Activated CD4-positive, alpha-beta T cell treated with anti-CD3 and anti-CD28 coated beads, Interleukin-2, amount 50 U/mL, for 1 hour (primary cell): ENCODE measurements at regions not wholly inside any gene's neighbourhood (a gene's known extent, or its start where the extent isn't known, plus 50 kb on each side); places are given as distances from the start of the nearest gene placed in this dataset.

Experiments
- DNase-seq: peaks from one replicate; pipeline ENCODE4 v3.0.0-alpha.2; 2020

- DNase-seq: no peak
These were observed 61.2 kb downstream of the KLF6 start for GRCh38 chr10:3723766-3724165.

- DNase-seq: no peak
These were observed 64.6 kb downstream of the KLF6 start for GRCh38 chr10:3720228-3721019.

GRCh38 chr10:3719024-3719843 is 65.8 kb downstream of the KLF6 start:
- DNase-seq: no peak

DNA sequence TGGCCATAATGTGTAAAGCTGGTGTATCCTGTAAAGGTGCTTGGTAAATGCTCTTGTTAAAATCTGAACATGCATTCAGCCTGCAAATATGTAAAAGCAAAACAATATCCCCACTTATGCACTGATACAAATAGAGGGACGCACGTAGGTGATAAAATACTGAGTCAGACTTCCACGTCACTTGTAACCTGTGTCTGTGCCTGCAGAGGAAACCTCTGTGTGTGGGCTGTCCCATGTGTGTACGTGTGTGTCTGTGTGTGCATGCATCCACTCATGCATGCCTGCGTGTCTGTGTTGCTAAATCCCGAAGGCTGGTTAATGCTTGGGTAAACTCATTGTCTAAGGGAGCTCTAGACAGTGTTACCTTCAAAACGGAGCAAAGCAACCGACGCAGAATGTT is 68.9 kb downstream of the KLF6 start:
- no peak for DNase-seq

- DNase-seq: no peak
These were observed 70.0 kb downstream of the KLF6 start for GRCh38 chr10:3714967-3715366.

DNA sequence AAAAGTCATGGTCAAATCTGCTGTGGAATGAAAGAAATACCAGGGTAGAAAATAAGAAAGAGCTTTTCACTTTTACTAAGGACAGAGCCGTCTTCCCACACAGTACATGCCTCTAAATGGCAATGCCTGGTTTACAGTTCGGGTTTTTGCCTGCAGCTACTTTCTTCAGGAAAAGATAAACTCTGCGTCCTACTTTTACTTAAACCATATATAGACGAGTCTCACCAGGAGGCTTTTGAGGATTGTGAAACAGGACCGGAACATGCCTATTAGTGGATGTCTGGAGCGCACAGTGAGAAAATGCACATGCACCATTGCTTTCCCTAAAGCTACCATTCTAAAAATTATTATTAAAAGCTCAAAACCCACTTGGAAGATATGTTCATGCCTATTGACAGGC is 70.5 kb downstream of the KLF6 start:
- DNase-seq: no peak

DNA sequence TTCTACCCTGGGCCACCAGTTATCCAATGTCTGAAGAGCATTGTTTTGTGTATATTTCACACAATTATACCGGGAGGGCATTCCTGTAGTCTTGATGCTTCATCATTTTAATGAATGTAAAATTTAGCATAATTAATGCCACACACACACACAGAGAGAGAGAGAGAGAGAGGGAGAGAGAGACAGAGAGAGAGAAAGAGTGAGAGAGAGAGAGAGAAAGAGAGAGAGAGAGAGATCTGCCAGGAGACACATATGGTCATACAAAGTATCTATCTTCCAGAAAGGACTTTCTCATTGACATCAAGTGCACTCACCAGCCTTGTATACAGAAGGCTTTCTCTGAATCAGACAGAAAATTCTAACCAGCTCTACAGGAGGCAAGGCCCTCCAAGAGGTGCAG is 72.3 kb downstream of the KLF6 start:
- no peak for DNase-seq

- DNase-seq: no peak
These were observed 73.1 kb downstream of the KLF6 start for GRCh38 chr10:3711918-3712317.

DNA sequence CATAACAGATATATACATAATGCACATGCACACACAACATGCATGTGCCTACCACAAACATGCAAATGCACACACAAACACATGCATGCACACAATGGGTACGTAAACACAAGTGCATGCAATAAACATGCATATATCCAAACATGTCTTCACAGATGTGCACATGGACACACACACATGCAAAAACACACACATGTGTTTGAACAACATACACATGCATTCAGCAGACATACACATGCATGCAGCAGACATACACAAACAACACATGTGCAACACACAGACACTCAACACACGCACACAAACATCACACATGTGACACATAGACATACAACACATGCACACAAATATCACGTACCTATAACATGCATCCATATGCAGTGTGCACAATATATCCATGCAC is 74.2 kb downstream of the KLF6 start:
- DNase-seq: no peak

GRCh38 chr10:3709456-3710060 is 75.5 kb downstream of the KLF6 start:
- DNase-seq: no peak

DNA sequence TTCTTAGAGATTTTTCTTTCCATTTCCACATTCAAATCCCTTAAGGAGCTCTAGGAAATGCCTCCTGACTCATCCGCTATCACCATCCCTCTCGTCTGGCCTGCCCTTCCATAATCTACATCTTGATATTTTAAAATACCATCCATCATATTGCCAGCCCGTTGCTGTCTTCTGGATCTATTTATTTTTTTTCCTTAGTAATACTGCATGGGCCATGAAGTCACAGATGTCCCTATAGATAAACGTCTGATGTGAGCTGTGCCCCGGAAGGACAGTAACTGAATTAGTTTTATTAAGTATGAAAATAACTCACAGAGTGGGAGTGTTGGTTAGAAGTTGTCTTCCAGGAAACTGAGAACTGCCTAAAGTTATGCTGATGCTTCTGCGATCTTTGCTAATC is 76.2 kb downstream of the KLF6 start:
- DNase-seq: no peak

DNA sequence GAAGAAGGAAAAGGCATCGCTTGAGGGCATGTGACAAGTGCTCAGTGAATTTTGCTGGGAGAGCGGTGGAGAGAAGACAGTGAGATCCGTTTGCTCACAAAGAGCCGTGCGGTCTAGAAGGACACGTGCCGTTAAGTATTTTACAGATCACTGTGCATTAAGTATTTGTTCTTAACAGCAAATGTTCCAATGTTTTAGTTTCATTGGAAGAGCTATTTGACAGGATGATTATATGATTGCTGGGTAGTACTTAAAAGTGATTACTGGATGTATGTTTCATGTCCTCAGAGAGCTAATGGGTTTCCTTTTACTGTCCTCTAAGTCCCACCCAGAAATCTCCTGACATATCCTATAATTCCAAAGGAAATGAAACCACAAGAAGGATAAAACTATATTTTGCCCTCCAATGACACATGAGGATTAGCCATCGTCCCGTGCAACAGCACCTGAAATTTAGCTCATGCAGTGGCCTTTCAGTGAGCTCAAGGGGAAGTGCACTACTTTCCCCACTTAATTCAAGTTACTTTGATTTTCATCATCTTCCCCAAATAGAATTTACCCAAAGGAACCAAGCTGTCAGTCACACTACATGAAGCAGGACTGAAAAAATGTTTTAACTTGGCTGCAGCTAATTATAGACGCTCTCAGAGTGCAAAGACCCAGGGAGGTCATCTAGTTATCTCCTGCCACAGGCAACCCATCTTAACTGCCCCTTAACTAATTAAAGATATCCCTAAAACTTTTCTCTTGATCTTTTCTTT is 80.3 kb downstream of the KLF6 start:
- no peak for DNase-seq

DNA sequence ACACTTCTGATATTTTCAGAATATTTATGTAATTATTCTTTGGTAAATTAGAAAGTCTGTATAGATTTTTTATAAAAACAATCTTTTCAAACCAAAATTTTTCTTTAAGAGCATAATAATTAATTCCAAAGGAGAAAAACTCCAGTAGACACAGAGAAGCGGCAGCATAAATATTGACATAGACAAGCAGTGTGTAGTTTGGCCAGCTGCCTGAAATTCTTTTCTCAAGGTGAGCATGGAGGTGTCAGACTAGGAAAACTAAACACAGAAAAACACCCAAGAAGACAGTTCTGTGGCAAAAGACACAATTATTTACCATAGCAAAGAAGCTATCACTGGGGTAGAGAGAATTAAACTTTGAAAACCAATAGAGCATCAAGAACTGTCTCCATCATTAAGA is 82.4 kb downstream of the KLF6 start:
- DNase-seq: no peak

DNA sequence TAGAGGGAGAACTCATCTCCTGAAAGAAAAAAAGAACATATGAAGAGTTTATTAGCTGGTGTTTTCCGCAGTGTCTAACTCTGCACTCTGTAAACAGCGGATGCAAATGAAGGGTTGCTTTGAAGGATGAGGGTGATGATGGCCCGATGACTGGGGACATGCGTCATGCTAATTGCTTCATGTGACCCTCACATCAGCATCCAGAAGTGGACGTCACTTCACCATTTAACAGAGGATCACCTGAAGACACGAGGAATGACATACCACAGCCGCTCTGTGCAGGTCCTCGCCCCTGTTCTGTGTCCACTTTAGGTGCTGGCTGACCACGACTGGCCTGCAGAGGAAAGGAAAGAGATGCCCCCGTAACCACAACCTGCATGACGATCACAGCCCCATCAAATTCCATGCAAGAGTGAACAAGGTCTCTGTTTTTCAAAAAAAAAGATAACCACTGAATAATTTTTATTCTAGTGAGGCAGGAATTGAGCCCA is 82.9 kb downstream of the KLF6 start:
- DNase-seq: no peak

- no peak for DNase-seq
These were observed 83.5 kb downstream of the KLF6 start for GRCh38 chr10:3701491-3701890.

- no peak for DNase-seq
These were observed 84.4 kb downstream of the KLF6 start for GRCh38 chr10:3700531-3701076.

DNA sequence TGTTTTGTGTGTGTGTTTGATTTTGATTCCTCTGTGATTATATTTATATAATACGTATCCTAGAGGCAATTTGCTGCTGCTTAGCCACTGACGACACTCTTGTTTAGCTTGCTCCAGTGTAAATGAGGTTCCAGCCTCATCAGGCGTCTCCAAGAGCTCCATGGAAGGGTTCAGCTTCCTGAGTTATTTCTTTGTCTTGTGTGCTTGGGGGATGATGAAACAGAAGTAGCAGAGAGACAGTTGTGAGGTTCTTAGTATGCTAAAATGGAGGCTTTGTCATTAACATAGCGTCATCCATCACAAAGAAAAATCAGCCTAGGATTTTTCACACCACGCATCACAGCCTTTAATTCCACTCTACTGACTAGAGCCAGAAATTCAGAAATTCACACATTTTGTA is 85.1 kb downstream of the KLF6 start:
- no peak for DNase-seq

DNA sequence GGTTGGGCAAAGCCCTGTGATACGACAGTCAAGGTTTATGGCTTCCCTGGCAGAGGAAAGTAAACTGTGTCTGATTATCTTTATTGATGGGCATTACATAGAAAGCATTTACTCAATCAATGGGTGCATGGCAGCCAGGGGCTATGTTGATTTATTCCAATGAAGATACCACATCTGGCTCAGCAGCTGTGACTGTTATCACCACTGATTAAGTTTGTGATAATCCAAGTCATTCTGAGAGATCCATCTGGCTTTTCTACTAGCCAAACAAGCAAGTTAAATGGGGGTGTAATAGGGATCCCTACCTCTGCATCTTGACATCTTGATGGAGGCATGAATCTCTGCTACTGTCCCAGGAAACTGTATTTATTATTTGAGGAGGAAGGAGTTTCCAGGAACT is 86.7 kb downstream of the KLF6 start:
- no peak for DNase-seq

GRCh38 chr10:3693698-3694080 is 91.3 kb downstream of the KLF6 start:
- DNase-seq: no peak

- no peak for DNase-seq
These were observed 91.8 kb downstream of the KLF6 start for GRCh38 chr10:3693022-3693697.

DNA sequence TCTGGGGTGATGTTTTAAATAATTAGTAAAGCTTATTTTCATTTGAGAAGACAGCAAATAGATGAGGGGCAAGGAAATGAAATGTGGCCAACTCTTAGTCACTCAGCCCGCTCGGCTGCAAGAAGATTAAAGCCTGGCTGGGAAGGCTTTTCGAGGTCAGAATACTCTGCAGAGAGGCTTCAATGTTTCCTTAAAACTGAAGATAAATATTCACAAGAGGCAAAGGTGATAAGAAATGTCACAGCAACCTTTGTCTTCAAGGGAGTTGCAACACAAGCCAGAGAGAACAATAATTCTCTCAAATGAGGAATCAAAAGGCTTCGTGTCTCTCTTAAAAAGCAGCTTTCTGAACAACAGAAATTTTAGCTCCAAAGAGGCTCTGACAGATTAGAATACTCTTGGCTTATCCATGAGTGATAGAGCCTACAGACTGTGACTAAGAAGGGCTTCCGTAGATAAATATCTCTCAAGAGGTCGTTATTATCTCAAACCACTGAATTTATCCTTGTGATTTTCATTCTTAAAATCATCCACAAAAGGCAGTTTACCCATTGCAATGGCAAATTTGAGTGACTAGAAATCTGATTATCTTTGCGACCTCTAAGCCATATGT is 92.5 kb downstream of the KLF6 start:
- DNase-seq: no peak

- no peak for DNase-seq
These were observed 93.5 kb downstream of the KLF6 start for GRCh38 chr10:3691482-3691881.
